ENCODE measurements at regions not wholly inside any gene's neighbourhood (a gene's known extent, or its start where the extent isn't known, plus 50 kb on each side); places are given as distances from the start of the nearest gene placed in this dataset.
A peak's percentile ranks its signal among the peaks of the same experiment; 100 is the strongest.

- no peak for DNase-seq (ENCODE audit: low read depth, low spot score)
Observed at GRCh38 chr17:413706-414380, 61.2 kb upstream of the RPH3AL start.

GRCh38 chr17:413016-413350, 60.4 kb upstream of the RPH3AL start:
- DNase-seq (ENCODE audit: low read depth, low spot score): no peak

- DNase-seq (ENCODE audit: low read depth, low spot score): no peak
Observed at GRCh38 chr17:412211-413015, 59.8 kb upstream of the RPH3AL start.

GRCh38 chr17:411421-412120, 59.0 kb upstream of the RPH3AL start:
- DNase-seq (ENCODE audit: low read depth, low spot score): no peak

- no peak for DNase-seq (ENCODE audit: low read depth, low spot score)
Observed at GRCh38 chr17:410543-411401, 58.2 kb upstream of the RPH3AL start.

GRCh38 chr17:409848-410542, 57.4 kb upstream of the RPH3AL start:
- DNase-seq (ENCODE audit: low read depth, low spot score): peak; percentile 96

- no peak for DNase-seq (ENCODE audit: low read depth, low spot score)
Observed at GRCh38 chr17:409308-409847, 56.8 kb upstream of the RPH3AL start.

DNA sequence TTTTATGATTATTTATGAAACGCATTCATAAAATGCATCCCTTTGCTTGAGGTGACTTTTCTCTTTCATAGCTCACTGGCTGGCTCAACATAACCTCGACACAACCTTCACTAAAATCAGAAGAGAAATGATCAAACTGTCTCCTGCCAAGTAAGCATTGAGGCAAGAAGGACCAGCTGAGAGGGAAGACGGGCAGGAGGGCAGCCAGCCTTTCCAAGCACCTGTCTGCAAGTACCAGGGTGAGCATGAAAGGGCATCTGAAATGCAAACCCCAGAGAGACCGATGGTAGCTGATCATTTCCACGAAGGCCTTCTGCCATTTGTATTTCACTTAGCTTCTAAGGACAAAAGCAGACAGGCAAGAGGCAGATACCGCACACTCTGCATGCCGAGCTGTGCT, 52.1 kb upstream of the RPH3AL start:
- no peak for DNase-seq (ENCODE audit: low read depth, low spot score)
